ENCODE measurements at regions not wholly inside any gene's neighbourhood (a gene's known extent, or its start where the extent isn't known, plus 50 kb on each side); places are given as distances from the start of the nearest gene placed in this dataset.

DNA sequence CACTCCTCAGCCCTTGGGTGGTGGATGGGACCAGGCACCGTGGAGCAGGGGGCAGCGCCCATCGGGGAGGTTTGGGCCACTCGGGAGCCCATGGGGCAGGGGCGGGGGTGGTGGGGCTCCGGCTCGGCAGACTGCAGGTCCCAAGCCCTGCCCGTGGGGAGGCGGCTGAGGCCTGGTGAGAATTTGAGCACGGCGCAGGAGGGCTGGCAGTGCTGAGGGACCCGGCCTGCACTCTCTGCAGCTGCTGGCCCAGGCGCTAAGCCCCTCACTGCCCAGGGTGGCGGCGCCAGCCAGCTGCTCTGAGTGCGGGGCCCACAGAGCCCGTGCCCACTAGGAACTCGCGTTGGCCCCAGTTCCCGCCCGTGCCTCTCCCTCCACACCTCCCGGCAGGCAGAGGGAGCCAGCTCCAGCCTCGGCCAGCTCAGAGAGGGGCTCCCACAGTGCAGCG lies 182.1 kb upstream of the OPRM1 start:
- dilution Hi-C loops (cut with MboI; ENCODE audit: extremely low pct_ligation_motif_present, low sequenced_read_pairs): no loop called here

DNA sequence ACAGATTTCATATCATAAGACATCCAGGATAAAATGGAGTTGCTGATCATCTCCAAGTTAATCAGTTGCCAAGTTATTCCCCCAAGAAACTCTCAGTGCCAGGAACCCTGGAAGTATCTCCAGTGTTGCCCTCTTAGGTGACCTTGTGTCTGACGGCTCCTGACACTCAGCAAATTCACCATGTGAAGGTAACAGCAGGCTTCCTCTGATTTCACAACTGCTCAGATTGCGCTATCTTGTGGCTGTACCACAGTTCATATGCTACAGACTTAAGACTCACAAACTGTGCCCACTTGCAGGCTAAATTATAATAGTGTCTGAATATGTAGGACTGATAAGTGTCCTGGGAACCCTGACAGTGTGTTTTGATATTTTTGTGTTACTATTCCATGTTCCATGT lies 186.6 kb upstream of the OPRM1 start:
- Histone ChIP-seq H3K9ac (ENCODE audit: control insufficient read depth, extremely low read depth, insufficient read depth, low read length) (no peak overlapping the region), H3K36me3 (ENCODE audit: control insufficient read depth in 2 of 2, extremely low read depth in 1 of 2, insufficient read depth in 2 of 2, low read length in 2 of 2) (no peaks in the 10 kb centered on the region), H3K4me2 (ENCODE audit: control insufficient read depth, extremely low read depth, insufficient read depth, low read depth, low read length) (no peak overlapping the region), H3K4me1 (ENCODE audit: control insufficient read depth, extremely low read depth, insufficient read depth, low read length) (no peaks in the 10 kb centered on the region), H3K27ac (ENCODE audit: control insufficient read depth, insufficient read depth, low read length) (no peak overlapping the region), H3K79me2 (ENCODE audit: control insufficient read depth, insufficient read depth, low read length) (no peaks in the 10 kb centered on the region), H3K4me3 (ENCODE audit: control insufficient read depth in 2 of 3, extremely low read depth in 1 of 3, insufficient read depth in 2 of 3, low read depth in 1 of 3, low read length in 3 of 3) (no peak overlapping the region), H4K20me1 (ENCODE audit: control insufficient read depth, extremely low read depth, insufficient read depth, low read length) (no peaks in the 10 kb centered on the region), H3K27me3 (ENCODE audit: control insufficient read depth, extremely low read depth, insufficient read depth, low read length) (no peaks in the 10 kb centered on the region), H2AFZ (ENCODE audit: control insufficient read depth, low read length) (no peak overlapping the region), H3K9me3 (ENCODE audit: control insufficient read depth, low read depth, low read length) (no peaks in the 10 kb centered on the region), H3K9me1 (ENCODE audit: control insufficient read depth, extremely low read depth, insufficient read depth, low read length) (no peaks in the 10 kb centered on the region)
- DNase-seq (ENCODE audit: low read depth, low spot score): no peak
- TF ChIP-seq, protein P1, sequence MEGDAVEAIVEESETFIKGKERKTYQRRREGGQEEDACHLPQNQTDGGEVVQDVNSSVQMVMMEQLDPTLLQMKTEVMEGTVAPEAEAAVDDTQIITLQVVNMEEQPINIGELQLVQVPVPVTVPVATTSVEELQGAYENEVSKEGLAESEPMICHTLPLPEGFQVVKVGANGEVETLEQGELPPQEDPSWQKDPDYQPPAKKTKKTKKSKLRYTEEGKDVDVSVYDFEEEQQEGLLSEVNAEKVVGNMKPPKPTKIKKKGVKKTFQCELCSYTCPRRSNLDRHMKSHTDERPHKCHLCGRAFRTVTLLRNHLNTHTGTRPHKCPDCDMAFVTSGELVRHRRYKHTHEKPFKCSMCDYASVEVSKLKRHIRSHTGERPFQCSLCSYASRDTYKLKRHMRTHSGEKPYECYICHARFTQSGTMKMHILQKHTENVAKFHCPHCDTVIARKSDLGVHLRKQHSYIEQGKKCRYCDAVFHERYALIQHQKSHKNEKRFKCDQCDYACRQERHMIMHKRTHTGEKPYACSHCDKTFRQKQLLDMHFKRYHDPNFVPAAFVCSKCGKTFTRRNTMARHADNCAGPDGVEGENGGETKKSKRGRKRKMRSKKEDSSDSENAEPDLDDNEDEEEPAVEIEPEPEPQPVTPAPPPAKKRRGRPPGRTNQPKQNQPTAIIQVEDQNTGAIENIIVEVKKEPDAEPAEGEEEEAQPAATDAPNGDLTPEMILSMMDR (optimal IDR thresholded peaks at IDR 0.05 in 1 of 3, IDR thresholded peaks at IDR 0.05 in 1 of 3, conservative IDR thresholded peaks at IDR 0.05 in 1 of 3; ENCODE audit: extremely low read depth in 1 of 3, insufficient read depth in 2 of 3, low read length in 3 of 3): no peak
- TF ChIP-seq EZH2 (IDR thresholded peaks at IDR 0.05; ENCODE audit: low read length): no peak
- dilution Hi-C loops (cut with MboI; ENCODE audit: extremely low pct_ligation_motif_present, low sequenced_read_pairs): no loop called here
- FAIRE-seq: no peak

More for the DNA sequence above, 182.1 kb upstream of the OPRM1 start:
- Histone ChIP-seq H3K36me3 (ENCODE audit: control insufficient read depth in 2 of 2, extremely low read depth in 1 of 2, insufficient read depth in 2 of 2, low read length in 2 of 2) (no peaks in the 10 kb centered on the region), H3K9me3 (ENCODE audit: control insufficient read depth, low read depth, low read length) (no peaks in the 10 kb centered on the region), H3K4me2 (ENCODE audit: control insufficient read depth, extremely low read depth, insufficient read depth, low read depth, low read length) (no peak overlapping the region), H3K9ac (ENCODE audit: control insufficient read depth, extremely low read depth, insufficient read depth, low read length) (no peak overlapping the region), H3K4me1 (ENCODE audit: control insufficient read depth, extremely low read depth, insufficient read depth, low read length) (no peaks in the 10 kb centered on the region), H3K79me2 (ENCODE audit: control insufficient read depth, insufficient read depth, low read length) (no peaks in the 10 kb centered on the region), H3K9me1 (ENCODE audit: control insufficient read depth, extremely low read depth, insufficient read depth, low read length) (no peaks in the 10 kb centered on the region), H3K27ac (ENCODE audit: control insufficient read depth, insufficient read depth, low read length) (no peak overlapping the region), H2AFZ (ENCODE audit: control insufficient read depth, low read length) (no peak overlapping the region), H3K27me3 (ENCODE audit: control insufficient read depth, extremely low read depth, insufficient read depth, low read length) (no peaks in the 10 kb centered on the region), H3K4me3 (ENCODE audit: control insufficient read depth in 2 of 3, extremely low read depth in 1 of 3, insufficient read depth in 2 of 3, low read depth in 1 of 3, low read length in 3 of 3) (no peak overlapping the region), H4K20me1 (ENCODE audit: control insufficient read depth, extremely low read depth, insufficient read depth, low read length) (no peaks in the 10 kb centered on the region)
- DNase-seq (ENCODE audit: low read depth, low spot score): no peak
- no peak for FAIRE-seq
- TF ChIP-seq EZH2 (IDR thresholded peaks at IDR 0.05; ENCODE audit: low read length): no peak
- TF ChIP-seq, protein P1 (optimal IDR thresholded peaks at IDR 0.05 in 1 of 3, IDR thresholded peaks at IDR 0.05 in 1 of 3, conservative IDR thresholded peaks at IDR 0.05 in 1 of 3; ENCODE audit: extremely low read depth in 1 of 3, insufficient read depth in 2 of 3, low read length in 3 of 3): no peak

All from keratinocyte (primary cell).